HL-60 (cell line): ENCODE measurements at regions not wholly inside any gene's neighbourhood (a gene's known extent, or its start where the extent isn't known, plus 50 kb on each side); places are given as distances from the start of the nearest gene placed in this dataset.

Experiments
- POLR2AphosphoS5 ChIP-seq: IDR thresholded peaks from 2 replicates; pipeline ENCODE4 v1.6.1; 2012; ENCODE audit warnings: low read depth
- TF ChIP-seq, protein P1 (sequence below): IDR thresholded peaks from one replicate; pipeline ENCODE4 v1.5.1; 2011; ENCODE audit warnings: low read length, control low read depth, inconsistent platforms; ENCODE audit not compliant: insufficient read depth
- TF ChIP-seq, protein P2 (sequence below): IDR thresholded peaks from 2 replicates; pipeline ENCODE4 v1.6.1; 2012; ENCODE audit warnings: low read depth; ENCODE audit not compliant: insufficient replicate concordance

- TF ChIP-seq, protein P1, sequence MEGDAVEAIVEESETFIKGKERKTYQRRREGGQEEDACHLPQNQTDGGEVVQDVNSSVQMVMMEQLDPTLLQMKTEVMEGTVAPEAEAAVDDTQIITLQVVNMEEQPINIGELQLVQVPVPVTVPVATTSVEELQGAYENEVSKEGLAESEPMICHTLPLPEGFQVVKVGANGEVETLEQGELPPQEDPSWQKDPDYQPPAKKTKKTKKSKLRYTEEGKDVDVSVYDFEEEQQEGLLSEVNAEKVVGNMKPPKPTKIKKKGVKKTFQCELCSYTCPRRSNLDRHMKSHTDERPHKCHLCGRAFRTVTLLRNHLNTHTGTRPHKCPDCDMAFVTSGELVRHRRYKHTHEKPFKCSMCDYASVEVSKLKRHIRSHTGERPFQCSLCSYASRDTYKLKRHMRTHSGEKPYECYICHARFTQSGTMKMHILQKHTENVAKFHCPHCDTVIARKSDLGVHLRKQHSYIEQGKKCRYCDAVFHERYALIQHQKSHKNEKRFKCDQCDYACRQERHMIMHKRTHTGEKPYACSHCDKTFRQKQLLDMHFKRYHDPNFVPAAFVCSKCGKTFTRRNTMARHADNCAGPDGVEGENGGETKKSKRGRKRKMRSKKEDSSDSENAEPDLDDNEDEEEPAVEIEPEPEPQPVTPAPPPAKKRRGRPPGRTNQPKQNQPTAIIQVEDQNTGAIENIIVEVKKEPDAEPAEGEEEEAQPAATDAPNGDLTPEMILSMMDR: no peak
- no peak for TF ChIP-seq POLR2AphosphoS5
- TF ChIP-seq, protein P2, sequence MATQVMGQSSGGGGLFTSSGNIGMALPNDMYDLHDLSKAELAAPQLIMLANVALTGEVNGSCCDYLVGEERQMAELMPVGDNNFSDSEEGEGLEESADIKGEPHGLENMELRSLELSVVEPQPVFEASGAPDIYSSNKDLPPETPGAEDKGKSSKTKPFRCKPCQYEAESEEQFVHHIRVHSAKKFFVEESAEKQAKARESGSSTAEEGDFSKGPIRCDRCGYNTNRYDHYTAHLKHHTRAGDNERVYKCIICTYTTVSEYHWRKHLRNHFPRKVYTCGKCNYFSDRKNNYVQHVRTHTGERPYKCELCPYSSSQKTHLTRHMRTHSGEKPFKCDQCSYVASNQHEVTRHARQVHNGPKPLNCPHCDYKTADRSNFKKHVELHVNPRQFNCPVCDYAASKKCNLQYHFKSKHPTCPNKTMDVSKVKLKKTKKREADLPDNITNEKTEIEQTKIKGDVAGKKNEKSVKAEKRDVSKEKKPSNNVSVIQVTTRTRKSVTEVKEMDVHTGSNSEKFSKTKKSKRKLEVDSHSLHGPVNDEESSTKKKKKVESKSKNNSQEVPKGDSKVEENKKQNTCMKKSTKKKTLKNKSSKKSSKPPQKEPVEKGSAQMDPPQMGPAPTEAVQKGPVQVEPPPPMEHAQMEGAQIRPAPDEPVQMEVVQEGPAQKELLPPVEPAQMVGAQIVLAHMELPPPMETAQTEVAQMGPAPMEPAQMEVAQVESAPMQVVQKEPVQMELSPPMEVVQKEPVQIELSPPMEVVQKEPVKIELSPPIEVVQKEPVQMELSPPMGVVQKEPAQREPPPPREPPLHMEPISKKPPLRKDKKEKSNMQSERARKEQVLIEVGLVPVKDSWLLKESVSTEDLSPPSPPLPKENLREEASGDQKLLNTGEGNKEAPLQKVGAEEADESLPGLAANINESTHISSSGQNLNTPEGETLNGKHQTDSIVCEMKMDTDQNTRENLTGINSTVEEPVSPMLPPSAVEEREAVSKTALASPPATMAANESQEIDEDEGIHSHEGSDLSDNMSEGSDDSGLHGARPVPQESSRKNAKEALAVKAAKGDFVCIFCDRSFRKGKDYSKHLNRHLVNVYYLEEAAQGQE: no peak
Observed at GRCh38 chr2:19439081-19439480, 80.7 kb upstream of the OSR1 start.
